Esophagus (tissue), 2 donors: ENCODE measurements at regions not wholly inside any gene's neighbourhood (a gene's known extent, or its start where the extent isn't known, plus 50 kb on each side); places are given as distances from the start of the nearest gene placed in this dataset.
A peak's percentile ranks its signal among the peaks of the same experiment; 100 is the strongest.

Source experiments
- H3K27ac ChIP-seq, 2 donors: one replicate each; pipeline ENCODE4 v1.5.1; 2013; ENCODE audit warnings: low read depth in 2 of 2, mild to moderate bottlenecking in 2 of 2, inconsistent platforms in 1 of 2, low read length in 1 of 2, moderate library complexity in 1 of 2
- H3K27me3 ChIP-seq, 2 donors: one replicate each; pipeline ENCODE4 v1.6.1; 2013; ENCODE audit warnings: low read length in 2 of 2, control low read depth in 1 of 2, mild to moderate bottlenecking in 1 of 2; ENCODE audit not compliant: insufficient read depth in 2 of 2, control insufficient read depth in 1 of 2
- H3K36me3 ChIP-seq, 2 donors: one replicate each; pipeline ENCODE4 v1.6.1; 2013; ENCODE audit warnings: low read length in 1 of 2; ENCODE audit not compliant: control insufficient read depth in 2 of 2, insufficient read depth in 2 of 2
- H3K4me1 ChIP-seq, 2 donors: one replicate each; pipeline ENCODE4 v1.6.1; 2013; ENCODE audit warnings: low read length in 1 of 2; ENCODE audit not compliant: control insufficient read depth in 2 of 2, insufficient read depth in 2 of 2
- H3K4me3 ChIP-seq, 2 donors: one replicate each; pipeline ENCODE4 v1.5.1; 2013; ENCODE audit warnings: low read length in 2 of 2, mild to moderate bottlenecking in 2 of 2, low read depth in 1 of 2, moderate library complexity in 1 of 2
- H3K9me3 ChIP-seq, 2 donors: one replicate each; pipeline ENCODE4 v1.6.1; 2013; ENCODE audit warnings: mild to moderate bottlenecking in 2 of 2, low read depth in 1 of 2, low read length in 1 of 2, moderate library complexity in 1 of 2; ENCODE audit not compliant: control insufficient read depth in 2 of 2, insufficient read depth in 1 of 2
- WGBS, 2 donors: extraction: QIAGEN DNeasy Blood & Tissue Kit; methylation state at CpG; one replicate each; pipeline ENCODE4 v1.1.7; 2013; 5-methylcytosine and 5-hydroxymethylcytosine counted together
- donor health status: healthy with polysubstance abuse.
- donor health status: Bipolar disorder and iron deficiency.

DNA sequence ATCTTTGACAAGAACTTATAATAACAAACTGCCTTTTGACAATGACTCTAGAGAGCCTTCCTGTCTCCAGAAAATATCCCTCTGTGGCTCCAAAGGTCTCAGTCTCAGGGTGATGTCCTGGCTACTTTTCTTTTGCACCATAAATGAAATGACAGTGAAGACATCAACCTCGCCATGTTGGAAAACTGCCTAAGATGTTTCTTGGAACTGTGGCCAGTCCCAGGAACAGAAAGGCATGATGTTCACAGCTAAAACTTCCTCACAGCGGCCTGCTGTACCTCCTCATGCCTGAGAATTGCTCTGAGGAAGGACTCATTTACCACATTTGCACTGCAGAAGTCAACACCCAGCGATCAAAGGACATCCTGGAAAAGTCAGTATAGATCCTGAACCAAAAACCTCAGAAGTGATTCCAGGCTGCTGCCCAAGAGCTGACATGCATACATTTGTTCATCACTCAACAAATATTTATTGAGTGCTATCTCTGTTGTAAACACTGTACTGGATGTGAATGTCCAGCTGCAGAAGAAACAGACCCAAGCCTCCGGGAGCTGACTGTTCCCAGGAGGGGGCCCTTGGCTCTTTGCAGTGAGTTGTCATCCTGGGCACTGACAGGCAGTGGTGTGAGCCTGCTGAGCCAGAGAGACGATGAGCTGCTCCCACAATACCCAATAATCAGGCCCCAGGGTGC, 64.3 kb upstream of the ACSL3 start:
- WGBS, 2 donors, result 43 to 54% methylated on average over 5 of the region's 5 CpGs
- Histone ChIP-seq H3K9me3 (no peaks in the 10 kb centered on the region), H3K27me3 (no peaks in the 10 kb centered on the region), H3K4me3 (no peak overlapping the region), H3K4me1 (peaks cover 2 to 10% of the 10 kb centered on the region in 2 donors), H3K27ac (no peak overlapping the region), H3K36me3 (no peaks in the 10 kb centered on the region)

DNA sequence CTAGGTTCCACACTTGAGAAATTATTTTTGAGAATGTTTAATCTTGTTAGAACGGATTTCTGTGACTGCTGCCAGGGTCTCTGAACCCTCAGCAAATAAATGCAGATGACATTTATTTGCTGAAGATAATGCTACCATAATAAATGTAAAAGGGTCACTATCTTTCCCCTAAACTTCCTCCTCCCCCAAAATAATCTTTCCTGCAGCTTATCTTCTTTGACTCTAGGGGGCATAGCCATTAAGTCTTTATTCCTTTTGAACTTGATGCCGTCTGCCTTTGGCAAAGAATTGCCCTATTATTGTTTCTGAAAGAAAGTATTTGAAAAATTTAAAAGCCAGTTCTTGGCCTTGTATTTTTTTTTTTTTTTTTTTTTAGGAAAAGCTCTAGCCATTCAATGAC, 63.6 kb upstream of the ACSL3 start:
- H3K27ac ChIP-seq, result no peak overlapping the region
- no peaks in the 10 kb centered on the region for H3K27me3 ChIP-seq
- no peaks in the 10 kb centered on the region for H3K36me3 ChIP-seq
- no peak overlapping the region for H3K4me3 ChIP-seq
- H3K4me1 ChIP-seq, result peaks cover 2 to 10% of the 10 kb centered on the region in 2 donors
- H3K9me3 ChIP-seq, result no peaks in the 10 kb centered on the region
- 7 to 19% methylated on average over 2 of the region's 2 CpGs for WGBS, 2 donors

DNA sequence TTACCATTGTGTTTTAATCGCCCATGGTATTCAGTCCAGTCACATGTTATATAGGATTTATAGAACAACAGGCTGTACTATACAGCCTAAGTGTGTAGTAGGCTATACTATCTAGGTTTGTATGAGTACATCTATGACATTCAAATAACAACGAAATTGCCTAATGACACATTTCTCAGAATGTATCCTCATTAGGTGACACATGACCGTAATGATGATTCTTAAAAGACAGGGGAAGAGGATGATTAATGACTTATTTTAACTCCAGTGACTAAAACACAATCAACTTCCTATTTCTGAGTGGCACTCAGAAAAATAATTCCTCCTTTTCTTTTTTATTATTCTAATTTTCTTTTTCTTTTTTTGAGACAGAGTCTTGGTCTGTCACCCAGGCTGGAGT, 63.0 kb upstream of the ACSL3 start:
- no peak overlapping the region for H3K27ac ChIP-seq
- no peaks in the 10 kb centered on the region for H3K36me3 ChIP-seq
- H3K27me3 ChIP-seq, result no peaks in the 10 kb centered on the region
- H3K4me3 ChIP-seq, result no peak overlapping the region
- WGBS, 2 donors, result 66 to 67% methylated on average over 3 of the region's 3 CpGs
- H3K9me3 ChIP-seq, result no peaks in the 10 kb centered on the region
- peaks cover 2 to 10% of the 10 kb centered on the region in 2 donors for H3K4me1 ChIP-seq

DNA sequence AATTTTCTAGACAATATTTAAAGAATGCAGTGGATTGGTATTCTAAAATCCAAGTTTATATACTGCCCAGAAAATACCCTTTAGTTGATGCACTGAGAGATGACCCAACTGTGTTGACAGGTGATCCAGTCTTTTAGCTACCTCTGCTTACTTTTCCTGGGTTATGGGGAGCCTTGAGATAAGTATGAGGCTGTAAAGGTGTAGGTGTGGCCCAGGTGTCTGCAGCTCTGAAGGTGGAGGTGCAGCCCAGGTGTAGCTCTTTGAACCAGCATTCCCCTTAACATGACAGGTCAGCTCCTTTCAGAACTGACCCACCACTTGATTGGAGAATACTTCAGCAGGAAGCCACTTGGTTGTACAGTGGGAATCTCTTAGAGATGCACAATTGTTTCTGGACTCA, 62.3 kb upstream of the ACSL3 start:
- Histone ChIP-seq H3K9me3 (no peaks in the 10 kb centered on the region), H3K27me3 (no peaks in the 10 kb centered on the region), H3K4me3 (no peak overlapping the region), H3K36me3 (no peaks in the 10 kb centered on the region), H3K27ac (no peak overlapping the region), H3K4me1 (peaks cover 2 to 10% of the 10 kb centered on the region in 2 donors)

DNA sequence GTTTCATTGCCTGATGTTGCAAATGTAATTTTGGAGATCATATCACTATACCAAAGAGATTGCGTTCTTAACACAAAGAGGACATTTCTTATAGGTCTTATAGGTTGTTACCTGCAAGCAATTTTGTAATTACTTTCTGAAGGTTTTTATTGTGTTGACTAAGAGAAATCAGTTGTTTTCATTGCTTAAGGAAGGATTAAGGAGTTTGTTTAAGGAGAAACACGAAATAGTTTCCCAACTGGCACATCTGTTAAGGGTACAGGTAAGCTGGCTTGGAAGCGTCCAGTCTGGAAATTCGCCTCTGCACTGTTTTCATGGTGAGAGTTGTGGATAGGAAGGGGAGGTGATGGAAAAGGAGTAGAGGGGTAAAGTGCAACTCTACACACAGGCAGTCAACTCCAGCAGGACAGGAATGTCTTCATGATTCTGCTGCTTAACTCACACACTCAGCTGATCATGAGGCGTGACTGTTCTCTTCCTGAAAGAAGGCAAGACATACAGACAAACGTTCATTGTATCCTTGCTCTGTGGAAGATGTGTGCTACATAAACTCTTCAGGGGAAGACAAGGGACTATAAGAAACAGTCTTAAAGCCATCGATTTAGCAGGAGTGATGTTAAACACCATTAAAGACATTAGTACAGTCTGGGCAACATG, 61.4 kb upstream of the ACSL3 start:
- Histone ChIP-seq H3K9me3 (no peaks in the 10 kb centered on the region), H3K4me3 (no peak overlapping the region), H3K27me3 (no peaks in the 10 kb centered on the region), H3K27ac (no peak overlapping the region), H3K4me1 (peaks cover 2 to 10% of the 10 kb centered on the region in 2 donors), H3K36me3 (no peaks in the 10 kb centered on the region)
- WGBS, 2 donors, result 72 to 80% methylated on average over 7 of the region's 7 CpGs

DNA sequence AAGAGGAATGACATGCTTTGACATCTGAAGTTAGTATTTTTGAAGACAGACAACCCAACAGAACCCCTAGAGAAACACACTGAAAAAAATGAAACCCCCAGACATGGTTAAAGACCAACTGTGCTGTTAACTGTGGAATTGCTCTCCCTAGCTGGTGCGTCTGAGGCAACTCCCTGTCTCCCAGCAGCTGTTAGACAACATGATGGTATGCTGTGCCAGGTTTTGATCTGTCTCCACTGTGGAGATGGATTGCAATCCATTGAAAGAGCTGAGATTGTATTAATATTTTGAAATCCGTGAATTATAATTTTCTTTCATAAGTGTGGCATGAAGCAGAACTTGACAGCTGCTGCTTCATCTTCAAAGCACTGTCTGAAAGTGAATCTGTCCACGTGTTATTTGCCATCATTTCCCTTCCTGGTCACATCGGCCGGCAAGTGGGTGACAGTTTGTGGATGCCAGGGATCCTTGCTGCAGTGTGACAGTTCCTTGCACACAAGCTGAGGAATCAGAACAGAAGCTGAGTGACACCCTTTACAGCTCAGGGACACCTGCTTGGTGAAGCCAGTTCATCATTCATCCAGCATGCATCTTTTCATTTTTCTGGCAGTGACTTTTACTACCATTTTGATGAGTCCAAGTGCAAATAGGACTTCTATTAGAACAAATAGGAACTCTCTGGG, 58.2 kb upstream of the ACSL3 start:
- Histone ChIP-seq H3K4me1 (peaks cover 0 to 13% of the 10 kb centered on the region in 2 donors), H3K36me3 (no peaks in the 10 kb centered on the region), H3K27me3 (no peaks in the 10 kb centered on the region), H3K9me3 (no peaks in the 10 kb centered on the region), H3K27ac (no peak overlapping the region), H3K4me3 (no peak overlapping the region)
- 76 to 82% methylated on average over 5 of the region's 5 CpGs for WGBS, 2 donors

DNA sequence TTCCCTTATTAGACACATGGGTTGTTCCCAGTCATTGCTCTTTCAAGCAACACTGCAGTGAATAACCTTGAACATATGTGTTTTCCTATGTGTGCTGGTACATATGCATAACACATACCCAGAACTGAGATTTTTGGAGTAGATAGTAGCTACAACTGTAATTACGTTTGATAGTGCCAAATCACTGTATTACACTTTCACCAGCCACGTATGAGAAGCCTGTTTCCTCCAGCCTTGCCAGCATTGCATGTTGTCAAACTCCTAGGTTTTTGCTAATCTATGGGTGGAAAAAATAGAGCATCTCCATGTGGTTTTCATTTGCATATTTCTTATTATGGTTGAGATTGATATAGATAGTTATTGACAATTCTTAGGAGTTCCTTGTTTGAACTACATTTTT, 56.5 kb upstream of the ACSL3 start:
- no peaks in the 10 kb centered on the region for H3K9me3 ChIP-seq
- no peaks in the 10 kb centered on the region for H3K36me3 ChIP-seq
- 68% methylated on average over 2 of the region's 2 CpGs for WGBS, 2 donors
- no peak overlapping the region for H3K4me3 ChIP-seq
- H3K4me1 ChIP-seq, result peaks cover 0 to 8% of the 10 kb centered on the region in 2 donors
- no peak overlapping the region for H3K27ac ChIP-seq
- no peaks in the 10 kb centered on the region for H3K27me3 ChIP-seq

DNA sequence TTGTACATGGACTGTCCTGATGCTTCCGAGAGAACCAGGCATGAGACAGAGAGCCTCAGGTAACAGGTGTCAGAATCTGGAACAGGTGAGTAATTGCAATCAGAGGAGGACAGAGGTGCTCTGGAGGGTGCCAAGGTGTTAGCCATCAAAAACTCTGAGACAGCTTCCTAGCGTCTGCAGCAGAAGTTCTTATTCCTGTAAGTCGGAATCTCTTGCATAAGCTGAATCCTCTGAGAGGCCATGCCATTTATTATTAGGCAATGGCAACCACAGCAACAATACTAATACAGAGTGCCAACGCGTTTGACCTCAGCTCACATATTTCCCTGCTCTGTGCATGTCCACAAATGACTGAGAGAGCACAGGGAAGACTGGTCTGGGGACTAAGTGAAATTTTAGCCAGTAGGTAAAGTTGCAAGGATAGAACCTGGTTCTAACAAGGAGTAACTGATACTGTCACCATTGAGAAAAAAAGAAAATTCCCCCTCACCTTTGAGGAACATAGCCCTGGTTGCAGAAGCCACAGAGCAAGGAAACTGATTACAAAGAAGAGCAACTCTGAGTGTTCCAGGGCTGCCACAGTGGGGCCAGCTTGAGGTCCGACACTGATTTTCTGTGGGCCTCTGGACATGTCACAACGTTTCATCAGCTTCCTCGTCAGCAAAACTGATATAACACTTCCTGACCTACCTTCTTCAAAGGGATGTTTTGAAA, 55.1 kb upstream of the ACSL3 start:
- no peaks in the 10 kb centered on the region for H3K9me3 ChIP-seq
- no peaks in the 10 kb centered on the region for H3K36me3 ChIP-seq
- H3K4me3 ChIP-seq, result no peak overlapping the region
- peaks cover 0 to 4% of the 10 kb centered on the region in 2 donors for H3K4me1 ChIP-seq
- no peaks in the 10 kb centered on the region for H3K27me3 ChIP-seq
- 37 to 54% methylated on average over 8 of the region's 8 CpGs for WGBS, 2 donors
- peak overlapping the region; percentile 26 to 55 for H3K27ac ChIP-seq

DNA sequence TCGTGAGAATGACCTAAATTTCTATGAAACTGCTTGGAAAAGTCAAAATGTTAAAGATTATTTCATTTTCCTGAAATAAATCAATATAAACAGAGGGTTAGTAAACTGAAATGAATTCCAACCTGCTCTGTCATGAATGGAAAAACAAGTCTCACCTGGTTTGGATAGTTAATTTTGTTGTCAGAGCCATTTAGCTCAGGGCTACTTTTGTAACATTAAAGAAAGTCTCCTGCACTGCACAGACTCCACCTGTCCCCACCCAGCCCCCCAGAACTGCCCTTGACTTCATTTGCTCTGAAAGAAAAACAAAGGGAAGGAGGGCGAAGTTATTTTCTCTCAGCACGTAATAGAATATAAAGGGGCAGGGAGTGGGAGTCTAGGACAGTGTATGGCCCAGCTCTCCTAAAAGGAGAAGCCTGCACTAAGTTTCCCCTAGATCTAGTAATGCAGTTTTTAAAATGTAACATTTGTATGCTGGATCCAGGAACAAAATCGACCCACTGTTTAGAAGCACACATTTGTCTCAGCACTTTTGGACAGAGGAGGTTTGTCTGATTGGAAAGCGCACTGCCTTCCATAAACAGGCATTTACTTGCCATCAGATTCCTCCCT, 54.2 kb upstream of the ACSL3 start:
- Histone ChIP-seq H3K27me3 (no peaks in the 10 kb centered on the region), H3K4me1 (peaks cover 0 to 4% of the 10 kb centered on the region in 2 donors), H3K4me3 (peak overlapping the region in 1 of 2 donors; percentile 7), H3K27ac (peak overlapping the region in 1 of 2 donors; percentile 22), H3K36me3 (no peaks in the 10 kb centered on the region), H3K9me3 (no peaks in the 10 kb centered on the region)
- 40 to 45% methylated on average over 5 of the region's 5 CpGs for WGBS, 2 donors
